HepG2 (cell line): ENCODE measurements at regions not wholly inside any gene's neighbourhood (a gene's known extent, or its start where the extent isn't known, plus 50 kb on each side); places are given as distances from the start of the nearest gene placed in this dataset.

Experiments used
- ATAC-seq: fragments of 200-7000 bp; cut with Tn5 transposase; 3 replicates; pipeline ENCODE4 v1.9.1; 2020; ENCODE audit warnings: mild to moderate bottlenecking, moderate library complexity
- BruUV-seq: library from RNA; stranded (reverse); fragments of 400-500 nt; replicated peaks from 2 replicates; lab custom pipeline; 2021; lab: Mats Ljungman, UMichigan
- CTCF ChIA-PET: fragments of 300-600 bp; formaldehyde crosslinking; extraction: SDS; loops from one replicate; lab custom pipeline; 2021; ENCODE audit warnings: low total read pairs, inconsistent platforms, low intra/inter-chr PET ratio; lab: Yijun Ruan, JAX
- POLR2A ChIA-PET: fragments of 350-600 bp; sonication (Branson Sonifier 250); formaldehyde crosslinking; loops from one replicate; lab custom pipeline; 2020; ENCODE audit warnings: antibody characterized with exemption, inconsistent platforms; lab: Yijun Ruan, JAX
- DNase-seq: peaks from one replicate; pipeline ENCODE4 v3.0.0-alpha.2; 2015; ENCODE audit warnings: low spot score
- FAIRE-seq: peaks from 3 replicates; lab custom pipeline; 2011; peaks lifted over from hg19 to GRCh38; lab: Jason Lieb, UNC
- H2AFZ ChIP-seq: one replicate; pipeline ENCODE4 v1.6.1; 2011; ENCODE audit warnings: low read length, inconsistent platforms
- H3K27ac ChIP-seq: fragments of 300-600 bp; 3 replicates; pipeline ENCODE4 v1.8.0; 2011; ENCODE audit warnings: mixed run types, mild to moderate bottlenecking, mixed read lengths, low read length, inconsistent platforms; ENCODE audit not compliant: insufficient read depth; ENCODE audit errors: extremely low read length
- H3K27me3 ChIP-seq, 2 experiments: fragments of 200-600 bp in 1 of 2; 2 replicates in 1 of 2; 3 replicates in 1 of 2; pipeline versions ENCODE4 v1.6.0 to v1.8.0; 2011; ENCODE audit warnings: low read length in 2 of 2, mild to moderate bottlenecking in 2 of 2, moderate library complexity in 2 of 2, inconsistent platforms in 1 of 2; ENCODE audit not compliant: insufficient read depth in 2 of 2, control insufficient read depth in 1 of 2
- H3K36me3 ChIP-seq, 2 experiments: fragments of 200-600 bp in 1 of 2; replicated peaks in 1 of 2; 2 replicates in 1 of 2; 3 replicates in 1 of 2; pipeline versions ENCODE4 v1.5.1 to v1.8.0; 2011; ENCODE audit warnings: low read length in 2 of 2, inconsistent platforms in 1 of 2; ENCODE audit not compliant: insufficient read depth in 2 of 2, control insufficient read depth in 1 of 2
- H3K4me1 ChIP-seq: 2 replicates; pipeline ENCODE4 v1.5.1; 2012; ENCODE audit warnings: low read length, inconsistent platforms; ENCODE audit not compliant: insufficient read depth
- H3K4me2 ChIP-seq: 2 replicates; pipeline ENCODE4 v1.6.0; 2011; ENCODE audit warnings: low read depth, low read length, inconsistent platforms
- H3K4me3 ChIP-seq, 3 experiments: fragments of 200-600 bp in 1 of 3; sonication (generic), shearing (Covaris generic) in 1 of 3; replicated peaks in 1 of 3; 2 replicates each; pipeline ENCODE4 v1.5.1; 2011 to 2016; ENCODE audit warnings: low read length in 3 of 3, inconsistent platforms in 2 of 3, low read depth in 2 of 3, mild to moderate bottlenecking in 2 of 3, control low read depth in 1 of 3, mixed read lengths in 1 of 3; ENCODE audit not compliant: insufficient read depth in 1 of 3
- H3K79me2 ChIP-seq: one replicate; pipeline ENCODE4 v1.6.1; 2011; ENCODE audit warnings: low read length, inconsistent platforms; ENCODE audit not compliant: insufficient read depth
- H3K9ac ChIP-seq: 2 replicates; pipeline ENCODE4 v1.6.0; 2011; ENCODE audit warnings: mild to moderate bottlenecking, low read depth, low read length, inconsistent platforms; ENCODE audit not compliant: insufficient read depth
- H3K9me3 ChIP-seq: 2 replicates; pipeline ENCODE4 v1.5.1; 2012; ENCODE audit warnings: mild to moderate bottlenecking, low read length
- H4K20me1 ChIP-seq: 2 replicates; pipeline ENCODE4 v1.6.0; 2011; ENCODE audit warnings: inconsistent platforms, mild to moderate bottlenecking, low read length, moderate library complexity; ENCODE audit not compliant: insufficient read depth
- GABPA ChIP-seq, 2 experiments: IDR thresholded peaks; 2 replicates each; pipeline ENCODE4 v1.6.1; 2011 to 2016; ENCODE audit warnings: low read depth in 2 of 2, low read length in 1 of 2, missing biosample characterization in 1 of 2, missing genetic modification characterization in 1 of 2
- HOXA7 ChIP-seq: sonication (generic); formaldehyde crosslinking; IDR thresholded peaks from 2 replicates; pipeline ENCODE4 v1.8.1; 2022; ENCODE audit warnings: mild to moderate bottlenecking, missing genetic modification reagents, moderate library complexity
- YY1 ChIP-seq: IDR thresholded peaks from 2 replicates; pipeline ENCODE4 v1.6.1; 2011; ENCODE audit warnings: low read length, low read depth, moderate library complexity, mild to moderate bottlenecking; ENCODE audit not compliant: insufficient read depth, insufficient replicate concordance
- ZNF557 ChIP-seq: sonication (generic); formaldehyde crosslinking; IDR thresholded peaks from 2 replicates; pipeline ENCODE4 v1.4.0; 2020; ENCODE audit warnings: missing genetic modification reagents
- ZNF792 ChIP-seq: IDR thresholded peaks from 2 replicates; pipeline ENCODE4 v1.6.1; 2016
- WGBS: methylation state at CpG from one replicate; pipeline ENCODE4 v1.1.6; 2017; ENCODE audit warnings: low lambda C conversion rate; 5-methylcytosine and 5-hydroxymethylcytosine counted together
- in situ Hi-C: cut with HindIII; loops from 2 replicates; pipeline ENCODE4 v1.10.0; 2017; ENCODE audit warnings: low pct_unique_long_range_greater_than_20kb; ENCODE audit not compliant: extremely low pct_ligation_motif_present
- intact Hi-C: fragments of 100-400 bp; cut with micrococcal nuclease; formaldehyde crosslinking; loops from one replicate; pipeline ENCODE4 v1.10.0; 2022; ENCODE audit not compliant: unreplicated experiment

GRCh38 chr18:75344161-75344560 lies 83.3 kb downstream of the SMIM21 start:
- ATAC-seq = no peak
- no peak for TF ChIP-seq GABPA (IDR thresholded peaks at IDR 0.05; ENCODE audit: low read depth, low read length)
- TF ChIP-seq GABPA (CRISPR knock-in tag; IDR thresholded peaks at IDR 0.05; ENCODE audit: low read depth) = peak; percentile 29; the same call in 1 of the 2 replicates
- no peak for TF ChIP-seq ZNF792 (CRISPR knock-in tag)
- H3K9me3 ChIP-seq = no peaks in the 10 kb centered on the region
- H4K20me1 ChIP-seq = no peaks in the 10 kb centered on the region
- no peak overlapping the region for H3K27ac ChIP-seq
- H3K36me3 ChIP-seq = no peaks in the 10 kb centered on the region
- no peaks in the 10 kb centered on the region for H3K4me1 ChIP-seq
- no peak overlapping the region for H3K4me3 ChIP-seq
- 35% methylated on average over 7 of the region's 8 CpGs for WGBS
- in situ Hi-C loops (no loop called here), intact Hi-C loops (no loop called here)
- no peak for FAIRE-seq
- no peaks in the 10 kb centered on the region for H3K79me2 ChIP-seq
- H3K27me3 ChIP-seq = peaks cover 0 to 2% of the 10 kb centered on the region in 2 experiments; a peak in 1 of 5 replicates
- no TSS peak for BruUV-seq
- no peak for DNase-seq
- no peak overlapping the region for H3K9ac ChIP-seq
- no peak overlapping the region for H2AFZ ChIP-seq
- no peak overlapping the region for H3K4me2 ChIP-seq
- ChIA-PET POLR2A (no interaction called here), CTCF (no interaction called here)

GRCh38 chr18:75343389-75343788 lies 84.1 kb downstream of the SMIM21 start:
- Histone ChIP-seq H3K4me3 (no peak overlapping the region), H2AFZ (no peak overlapping the region), H4K20me1 (no peaks in the 10 kb centered on the region), H3K4me1 (no peaks in the 10 kb centered on the region), H3K36me3 (no peaks in the 10 kb centered on the region)
- ATAC-seq (no peak), DNase-seq (no peak)
- BruUV-seq = no TSS peak
- POLR2A ChIA-PET = no interaction called here
- TF ChIP-seq YY1 = no peak
- TF ChIP-seq ZNF557 (CRISPR knock-in tag) = no peak
- TF ChIP-seq HOXA7 (CRISPR knock-in tag) = no peak
- TF ChIP-seq, all 625 proteins: peak for 0
- intact Hi-C loops = no loop called here
- H3K27me3 ChIP-seq = peaks cover 0 to 4% of the 10 kb centered on the region in 2 experiments; a peak in 1 of 5 replicates
- H3K9me3 ChIP-seq = no peaks in the 10 kb centered on the region
- 50% methylated on average over 6 of the region's 6 CpGs for WGBS
- FAIRE-seq = no peak
- H3K27ac ChIP-seq = no peak overlapping the region
- no peak overlapping the region for H3K9ac ChIP-seq
- CTCF ChIA-PET = no interaction called here
- no peaks in the 10 kb centered on the region for H3K79me2 ChIP-seq
- in situ Hi-C loops = no loop called here
- no peak overlapping the region for H3K4me2 ChIP-seq
